GM12878 (cell line): ENCODE measurements at regions not wholly inside any gene's neighbourhood (a gene's known extent, or its start where the extent isn't known, plus 50 kb on each side); places are given as distances from the start of the nearest gene placed in this dataset.

ENCODE experiments used
- ATAC-seq: fragments of 200-7000 bp; cut with Tn5 transposase; 3 replicates; pipeline ENCODE4 v1.9.1; 2020; ENCODE audit warnings: mild to moderate bottlenecking, moderate library complexity
- BruUV-seq: library from RNA; stranded (reverse); fragments of 400-500 nt; replicated peaks from 2 replicates; lab custom pipeline; 2021; lab: Mats Ljungman, UMichigan
- CTCF ChIA-PET: fragments of 300-600 bp; sonication (Branson Sonifier 250); formaldehyde crosslinking; extraction: SDS; loops from one replicate; lab custom pipeline; 2021; ENCODE audit warnings: inconsistent platforms; lab: Yijun Ruan, JAX
- POLR2A ChIA-PET: fragments of 350-600 bp; formaldehyde crosslinking; extraction: SDS; loops from one replicate; lab custom pipeline; 2021; ENCODE audit warnings: inconsistent platforms; lab: Charles Lee
- RAD21 ChIA-PET: fragments of 300-600 bp; sonication (Branson Sonifier 250); formaldehyde crosslinking; loops from one replicate; lab custom pipeline; 2023; ENCODE audit warnings: antibody characterized with exemption; ENCODE audit not compliant: unreplicated experiment; lab: Charles Lee
- SMC1A ChIA-PET: fragments of 300-600 bp; sonication (Branson Sonifier 250); formaldehyde crosslinking; loops from one replicate; lab custom pipeline; 2023; ENCODE audit not compliant: unreplicated experiment, uncharacterized antibody; lab: Charles Lee
- DNase-seq: peaks from one replicate; pipeline ENCODE4 v3.0.0-alpha.2; 2011; ENCODE audit warnings: low read depth, low spot score
- FAIRE-seq: peaks from 3 replicates; lab custom pipeline; 2011; peaks lifted over from hg19 to GRCh38; lab: Jason Lieb, UNC
- H2AFZ ChIP-seq: 2 replicates; pipeline ENCODE4 v1.6.0; 2011; ENCODE audit warnings: low read depth, low read length, control low read depth; ENCODE audit not compliant: control insufficient read depth
- H3K27ac ChIP-seq: 2 replicates; pipeline ENCODE4 v1.5.1; 2011; ENCODE audit warnings: control low read depth; ENCODE audit not compliant: control insufficient read depth, insufficient read depth
- H3K27me3 ChIP-seq, 2 experiments: replicated peaks in 1 of 2; 2 replicates each; pipeline versions ENCODE4 v1.6.0 to v1.6.1; 2011; ENCODE audit warnings: low read length in 1 of 2; ENCODE audit not compliant: control insufficient read depth in 2 of 2, insufficient read depth in 2 of 2
- H3K36me3 ChIP-seq, 2 experiments: 2 replicates each; pipeline ENCODE4 v1.5.1; 2011; ENCODE audit warnings: low read length in 1 of 2; ENCODE audit not compliant: control insufficient read depth in 2 of 2, insufficient read depth in 2 of 2
- H3K4me1 ChIP-seq: 2 replicates; pipeline ENCODE4 v1.6.1; 2011; ENCODE audit warnings: mild to moderate bottlenecking, low read length, moderate library complexity, mixed read lengths; ENCODE audit not compliant: control insufficient read depth, insufficient read depth
- H3K4me2 ChIP-seq: 2 replicates; pipeline ENCODE4 v1.6.0; 2011; ENCODE audit warnings: control low read depth; ENCODE audit not compliant: control insufficient read depth, insufficient read depth
- H3K4me3 ChIP-seq: fragments of 200-600 bp; sonication (generic); 2 replicates; pipeline ENCODE4 v1.5.1; 2016
- H3K79me2 ChIP-seq: 2 replicates; pipeline ENCODE4 v1.6.0; 2011; ENCODE audit warnings: low read length; ENCODE audit not compliant: control insufficient read depth, insufficient read depth
- H3K9ac ChIP-seq: 2 replicates; pipeline ENCODE4 v1.8.0; 2011; ENCODE audit warnings: low read length, control low read depth, mixed read lengths; ENCODE audit not compliant: control insufficient read depth, insufficient read depth
- H3K9me3 ChIP-seq: replicated peaks from 3 replicates; pipeline ENCODE4 v1.5.1; 2011; ENCODE audit warnings: mild to moderate bottlenecking, low read length; ENCODE audit not compliant: control insufficient read depth, insufficient read depth
- H4K20me1 ChIP-seq: 2 replicates; pipeline ENCODE4 v1.6.0; 2011; ENCODE audit not compliant: control insufficient read depth, insufficient read depth
- ATF3 ChIP-seq: IDR thresholded peaks from 2 replicates; pipeline ENCODE4 v1.6.1; 2011; ENCODE audit warnings: low read depth, mild to moderate bottlenecking, low read length, moderate library complexity, borderline replicate concordance; ENCODE audit errors: extremely low read depth
- BRCA1 ChIP-seq: IDR thresholded peaks from 2 replicates; pipeline ENCODE4 v1.6.1; 2011; ENCODE audit warnings: low read depth, low read length, improper control_type of control experiment
- E4F1 ChIP-seq: fragments of 450-650 bp; IDR thresholded peaks from 2 replicates; pipeline ENCODE4 v1.6.1; 2018; ENCODE audit warnings: borderline replicate concordance, mild to moderate bottlenecking; ENCODE audit not compliant: partially characterized antibody
- NR2F1 ChIP-seq: fragments of 450-650 bp; conservative IDR thresholded peaks from 2 replicates; pipeline ENCODE4 v1.6.1; 2017; ENCODE audit warnings: mild to moderate bottlenecking
- SREBF2 ChIP-seq: IDR thresholded peaks from 2 replicates; pipeline ENCODE4 v1.6.1; 2012; ENCODE audit warnings: mild to moderate bottlenecking, low read length
- WGBS: methylation state at CpG from one replicate; pipeline ENCODE4 v1.1.6; 2016; ENCODE audit warnings: low lambda C conversion rate; ENCODE audit not compliant: insufficient replicate concordance, insufficient coverage; ENCODE audit errors: missing lambda C conversion rate; 5-methylcytosine and 5-hydroxymethylcytosine counted together
- in situ Hi-C: fragments of 300-500 bp; cut with MboI; formaldehyde crosslinking; loops from 9 replicates; pipeline ENCODE4 v1.14.3; 2018; ENCODE audit warnings: mixed read lengths
- intact Hi-C: fragments of 100-400 bp; cut with micrococcal nuclease; formaldehyde crosslinking; loops from one replicate; pipeline ENCODE4 v1.14.2; 2022; ENCODE audit not compliant: unreplicated experiment

- Histone ChIP-seq H3K9me3 (no peaks in the 10 kb centered on the region), H3K4me1 (peaks cover 9% of the 10 kb centered on the region), H2AFZ (no peak overlapping the region), H3K4me3 (no peak overlapping the region), H3K27ac (no peak overlapping the region), H3K9ac (no peak overlapping the region), H3K36me3 (peaks cover 0 to 2% of the 10 kb centered on the region in 2 experiments; a peak in 1 of 4 replicates)
- BruUV-seq = no TSS peak
- intact Hi-C loops = no loop called here
- RAD21 ChIA-PET = interaction anchor here (1.7 kb wide), 1 partner anchor 12 kb away, joined by 5 read pairs; no protein-coding TSS in a partner anchor
- 98% methylated on average over 3 of the region's 3 CpGs for WGBS
- POLR2A ChIA-PET = interaction anchor here (1.1 to 1.6 kb wide), 2 partner anchors 9 to 11 kb away, joined by 3 to 4 read pairs; no protein-coding TSS in a partner anchor
- FAIRE-seq = no peak
- TF ChIP-seq SREBF2 (no peak), NR2F1 (no peak), ATF3 (no peak), BRCA1 (no peak), E4F1 (no peak)
- TF ChIP-seq, all 136 proteins: peak for 0
- no peak for DNase-seq
- no peak for ATAC-seq
- Histone ChIP-seq H3K79me2 (peaks cover 24% of the 10 kb centered on the region), H3K4me2 (no peak overlapping the region), H4K20me1 (no peaks in the 10 kb centered on the region), H3K27me3 (no peaks in the 10 kb centered on the region)
- ChIA-PET SMC1A (interaction anchor here (1.2 to 11.2 kb wide), 4 partner anchors 10 to 249 kb away, joined by 3 to 153 read pairs (median 19); no protein-coding TSS in a partner anchor), CTCF (interaction anchor here (1.1 kb wide), 1 partner anchor 71 kb away, joined by 4 read pairs; no protein-coding TSS in a partner anchor)
- in situ Hi-C loops = no loop called here
Measured at GRCh38 chr22:42187646-42188045, 57.0 kb upstream of the CYP2D6 start.
